Smooth muscle cell (in vitro differentiated cells): ENCODE measurements at regions not wholly inside any gene's neighbourhood (a gene's known extent, or its start where the extent isn't known, plus 50 kb on each side); places are given as distances from the start of the nearest gene placed in this dataset.

Experiments used
- DNase-seq: peaks from one replicate; lab custom pipeline; 2025; ENCODE audit not compliant: unreplicated experiment; lab: John Stamatoyannopoulos, UW
- H2AFZ ChIP-seq: fragments of 200-600 bp; sonication (generic); 2 replicates; pipeline ENCODE4 v1.6.0; 2016; ENCODE audit warnings: antibody characterized with exemption, low read depth, mild to moderate bottlenecking
- H3F3A ChIP-seq: fragments of 200-600 bp; sonication (generic); 2 replicates; pipeline ENCODE4 v1.6.0; 2017; ENCODE audit warnings: antibody characterized with exemption, low read depth
- H3K27ac ChIP-seq: fragments of 200-600 bp; sonication (generic); 2 replicates; pipeline ENCODE4 v1.5.1; 2016; ENCODE audit warnings: low read depth, mild to moderate bottlenecking
- H3K27me3 ChIP-seq: fragments of 200-600 bp; sonication (generic); 2 replicates; pipeline ENCODE4 v1.6.1; 2016; ENCODE audit warnings: low read depth, mild to moderate bottlenecking
- H3K36me3 ChIP-seq: fragments of 200-600 bp; sonication (generic); 2 replicates; pipeline ENCODE4 v1.5.1; 2016; ENCODE audit warnings: low read depth
- H3K4me1 ChIP-seq: fragments of 200-600 bp; sonication (generic); 2 replicates; pipeline ENCODE4 v1.5.1; 2016; ENCODE audit warnings: low read depth
- H3K4me2 ChIP-seq: fragments of 200-600 bp; sonication (generic); 2 replicates; pipeline ENCODE4 v1.6.0; 2016; ENCODE audit warnings: mild to moderate bottlenecking
- H3K4me3 ChIP-seq: fragments of 200-600 bp; sonication (generic); 2 replicates; pipeline ENCODE4 v1.5.1; 2016; ENCODE audit warnings: mild to moderate bottlenecking
- H3K79me2 ChIP-seq: fragments of 200-600 bp; sonication (generic); 2 replicates; pipeline ENCODE4 v1.6.0; 2016; ENCODE audit warnings: low read depth, mild to moderate bottlenecking
- H3K9ac ChIP-seq: fragments of 200-600 bp; sonication (generic); 2 replicates; pipeline ENCODE4 v1.6.0; 2016; ENCODE audit warnings: low read depth
- H3K9me3 ChIP-seq: fragments of 200-600 bp; sonication (generic); replicated peaks from 2 replicates; pipeline ENCODE4 v1.5.1; 2016; ENCODE audit warnings: low read depth
- H4K20me1 ChIP-seq: fragments of 200-600 bp; sonication (generic); 2 replicates; pipeline ENCODE4 v1.6.0; 2016; ENCODE audit warnings: low read depth
- CTCF ChIP-seq: fragments of 200-600 bp; sonication (generic); IDR thresholded peaks from 2 replicates; pipeline ENCODE4 v1.5.1; 2017; ENCODE audit warnings: borderline replicate concordance, mild to moderate bottlenecking, antibody characterized with exemption; ENCODE audit not compliant: insufficient read depth, poor library complexity, severe bottlenecking
- WGBS: methylation state at CpG from one replicate; pipeline ENCODE4 v1.1.7; 2016; ENCODE audit warnings: low lambda C conversion rate; 5-methylcytosine and 5-hydroxymethylcytosine counted together

GRCh38 chr9:82116556-82116955 is 128.0 kb downstream of the SPATA31D1 start:
- TF ChIP-seq CTCF = no peak
- H3K79me2 ChIP-seq = no peaks in the 10 kb centered on the region
- 63% methylated on average over 3 of the region's 3 CpGs for WGBS
- no peak overlapping the region for H3K4me3 ChIP-seq
- H3K27ac ChIP-seq = no peak overlapping the region
- H3K4me1 ChIP-seq = peaks cover 13% of the 10 kb centered on the region
- no peak for DNase-seq
- H3K4me2 ChIP-seq = peak overlapping the region; percentile 11
- no peaks in the 10 kb centered on the region for H3K36me3 ChIP-seq
- no peaks in the 10 kb centered on the region for H3K27me3 ChIP-seq
- H3K9ac ChIP-seq = no peak overlapping the region
- peak overlapping the region; percentile 45 for H2AFZ ChIP-seq
- H4K20me1 ChIP-seq = no peaks in the 10 kb centered on the region
- no peaks in the 10 kb centered on the region for H3F3A ChIP-seq
- H3K9me3 ChIP-seq = no peaks in the 10 kb centered on the region

- H3K4me1 ChIP-seq = peaks cover 13% of the 10 kb centered on the region
- no peaks in the 10 kb centered on the region for H3K79me2 ChIP-seq
- no peaks in the 10 kb centered on the region for H3K27me3 ChIP-seq
- no peaks in the 10 kb centered on the region for H4K20me1 ChIP-seq
- H3K27ac ChIP-seq = no peak overlapping the region
- no peak overlapping the region for H3K9ac ChIP-seq
- H3K36me3 ChIP-seq = no peaks in the 10 kb centered on the region
- no peak overlapping the region for H3K4me3 ChIP-seq
- TF ChIP-seq CTCF = no peak
- H3K9me3 ChIP-seq = no peaks in the 10 kb centered on the region
- H3F3A ChIP-seq = no peaks in the 10 kb centered on the region
- no peak overlapping the region for H2AFZ ChIP-seq
- peak overlapping the region; percentile 11 for H3K4me2 ChIP-seq
- 60% methylated on average over 7 of the region's 7 CpGs for WGBS
- no peak for DNase-seq
Measured at GRCh38 chr9:82117026-82117811, 128.6 kb downstream of the SPATA31D1 start.

- H3K4me1 ChIP-seq = no peaks in the 10 kb centered on the region
- no peak overlapping the region for H3K27ac ChIP-seq
- H3K4me3 ChIP-seq = no peak overlapping the region
- H3K27me3 ChIP-seq = no peaks in the 10 kb centered on the region
- H3K36me3 ChIP-seq = no peaks in the 10 kb centered on the region
- H3K9me3 ChIP-seq = no peaks in the 10 kb centered on the region
- H3K79me2 ChIP-seq = no peaks in the 10 kb centered on the region
- TF ChIP-seq CTCF = no peak
- no peaks in the 10 kb centered on the region for H4K20me1 ChIP-seq
- H3K9ac ChIP-seq = no peak overlapping the region
- no peak for DNase-seq
- H3F3A ChIP-seq = no peaks in the 10 kb centered on the region
- H2AFZ ChIP-seq = no peak overlapping the region
- no peak overlapping the region for H3K4me2 ChIP-seq
Measured at GRCh38 chr9:82122731-82123130, 134.2 kb downstream of the SPATA31D1 start.

- no peaks in the 10 kb centered on the region for H3K27me3 ChIP-seq
- H2AFZ ChIP-seq = no peak overlapping the region
- DNase-seq = no peak
- H3K79me2 ChIP-seq = no peaks in the 10 kb centered on the region
- no peaks in the 10 kb centered on the region for H3F3A ChIP-seq
- no peaks in the 10 kb centered on the region for H4K20me1 ChIP-seq
- H3K4me2 ChIP-seq = no peak overlapping the region
- no peaks in the 10 kb centered on the region for H3K4me1 ChIP-seq
- WGBS = 48% methylated on average over 3 of the region's 3 CpGs
- TF ChIP-seq CTCF = no peak
- no peaks in the 10 kb centered on the region for H3K9me3 ChIP-seq
- H3K27ac ChIP-seq = no peak overlapping the region
- no peak overlapping the region for H3K9ac ChIP-seq
- no peaks in the 10 kb centered on the region for H3K36me3 ChIP-seq
- no peak overlapping the region for H3K4me3 ChIP-seq
Measured at GRCh38 chr9:82124090-82124489, 135.5 kb downstream of the SPATA31D1 start.
